ENCODE measurements at regions not wholly inside any gene's neighbourhood (a gene's known extent, or its start where the extent isn't known, plus 50 kb on each side); places are given as distances from the start of the nearest gene placed in this dataset.

GRCh38 chr5:63175850-63176249, 597.2 kb downstream of the LRRC70 start:
- Histone ChIP-seq H3K27me3 (ENCODE audit: control insufficient read depth in 1 of 2, insufficient read depth in 2 of 2, low read length in 1 of 2) (no peaks in the 10 kb centered on the region), H3K4me3 (ENCODE audit: low read length in 2 of 2) (no peak overlapping the region), H3K4me1 (ENCODE audit: control insufficient read depth in 1 of 2, insufficient read depth in 2 of 2, low read length in 2 of 2) (no peaks in the 10 kb centered on the region), H3K27ac (ENCODE audit: low read depth in 1 of 2, low read length in 2 of 2) (no peak overlapping the region), H3K9me3 (ENCODE audit: control insufficient read depth, low read length) (no peaks in the 10 kb centered on the region), H3K36me3 (ENCODE audit: control insufficient read depth in 1 of 2, insufficient read depth in 2 of 2, low read length in 1 of 2) (no peaks in the 10 kb centered on the region)
- ATAC-seq (ENCODE audit: low FRiP score) (no peak), DNase-seq (no peak)
- 80 to 82% methylated on average over 5 of the region's 5 CpGs for WGBS, 2 donors
- intact Hi-C loops (cut with DNase I) = no loop called here

GRCh38 chr5:63170486-63170885, 591.9 kb downstream of the LRRC70 start:
- ATAC-seq (ENCODE audit: low FRiP score) (no peak), DNase-seq (no peak)
- H3K27me3 ChIP-seq (ENCODE audit: control insufficient read depth in 1 of 2, insufficient read depth in 2 of 2, low read length in 1 of 2) = no peaks in the 10 kb centered on the region
- H3K4me3 ChIP-seq (ENCODE audit: low read length in 2 of 2) = no peak overlapping the region
- 62 to 73% methylated on average over 6 of the region's 6 CpGs for WGBS, 2 donors
- no peaks in the 10 kb centered on the region for H3K4me1 ChIP-seq (ENCODE audit: control insufficient read depth in 1 of 2, insufficient read depth in 2 of 2, low read length in 2 of 2)
- no peaks in the 10 kb centered on the region for H3K9me3 ChIP-seq (ENCODE audit: control insufficient read depth, low read length)
- no peak overlapping the region for H3K27ac ChIP-seq (ENCODE audit: low read depth in 1 of 2, low read length in 2 of 2)
- no peaks in the 10 kb centered on the region for H3K36me3 ChIP-seq (ENCODE audit: control insufficient read depth in 1 of 2, insufficient read depth in 2 of 2, low read length in 1 of 2)
- intact Hi-C loops (cut with DNase I) = no loop called here

- WGBS, 2 donors = 76 to 78% methylated on average over 6 of the region's 6 CpGs
- intact Hi-C loops (cut with DNase I) = no loop called here
- Histone ChIP-seq H3K9me3 (ENCODE audit: control insufficient read depth, low read length) (no peaks in the 10 kb centered on the region), H3K36me3 (ENCODE audit: control insufficient read depth in 1 of 2, insufficient read depth in 2 of 2, low read length in 1 of 2) (no peaks in the 10 kb centered on the region), H3K27ac (ENCODE audit: low read depth in 1 of 2, low read length in 2 of 2) (no peak overlapping the region), H3K4me1 (ENCODE audit: control insufficient read depth in 1 of 2, insufficient read depth in 2 of 2, low read length in 2 of 2) (no peaks in the 10 kb centered on the region), H3K4me3 (ENCODE audit: low read length in 2 of 2) (no peak overlapping the region), H3K27me3 (ENCODE audit: control insufficient read depth in 1 of 2, insufficient read depth in 2 of 2, low read length in 1 of 2) (no peaks in the 10 kb centered on the region)
- ATAC-seq (ENCODE audit: low FRiP score) (no peak), DNase-seq (no peak)
Observed at GRCh38 chr5:63164838-63165535, 586.4 kb downstream of the LRRC70 start.

GRCh38 chr5:63164339-63164738, 585.7 kb downstream of the LRRC70 start:
- H3K4me3 ChIP-seq (ENCODE audit: low read length in 2 of 2) = no peak overlapping the region
- no peaks in the 10 kb centered on the region for H3K9me3 ChIP-seq (ENCODE audit: control insufficient read depth, low read length)
- 44 to 88% methylated on average over 2 of the region's 2 CpGs for WGBS, 2 donors
- H3K4me1 ChIP-seq (ENCODE audit: control insufficient read depth in 1 of 2, insufficient read depth in 2 of 2, low read length in 2 of 2) = no peaks in the 10 kb centered on the region
- ATAC-seq (ENCODE audit: low FRiP score) = no peak
- intact Hi-C loops (cut with DNase I) = no loop called here
- H3K27ac ChIP-seq (ENCODE audit: low read depth in 1 of 2, low read length in 2 of 2) = no peak overlapping the region
- no peaks in the 10 kb centered on the region for H3K36me3 ChIP-seq (ENCODE audit: control insufficient read depth in 1 of 2, insufficient read depth in 2 of 2, low read length in 1 of 2)
- no peak for DNase-seq
- no peaks in the 10 kb centered on the region for H3K27me3 ChIP-seq (ENCODE audit: control insufficient read depth in 1 of 2, insufficient read depth in 2 of 2, low read length in 1 of 2)

- Histone ChIP-seq H3K27ac (ENCODE audit: low read depth in 1 of 2, low read length in 2 of 2) (no peak overlapping the region), H3K27me3 (ENCODE audit: control insufficient read depth in 1 of 2, insufficient read depth in 2 of 2, low read length in 1 of 2) (no peaks in the 10 kb centered on the region), H3K4me3 (ENCODE audit: low read length in 2 of 2) (no peak overlapping the region), H3K36me3 (ENCODE audit: control insufficient read depth in 1 of 2, insufficient read depth in 2 of 2, low read length in 1 of 2) (no peaks in the 10 kb centered on the region), H3K9me3 (ENCODE audit: control insufficient read depth, low read length) (no peaks in the 10 kb centered on the region), H3K4me1 (ENCODE audit: control insufficient read depth in 1 of 2, insufficient read depth in 2 of 2, low read length in 2 of 2) (no peaks in the 10 kb centered on the region)
- DNase-seq (no peak), ATAC-seq (ENCODE audit: low FRiP score) (no peak)
- intact Hi-C loops (cut with DNase I) = no loop called here
- 50 to 65% methylated on average over 2 of the region's 2 CpGs for WGBS, 2 donors
Observed at GRCh38 chr5:63155310-63155631, 576.7 kb downstream of the LRRC70 start.

- Histone ChIP-seq H3K4me3 (ENCODE audit: low read length in 2 of 2) (no peak overlapping the region), H3K36me3 (ENCODE audit: control insufficient read depth in 1 of 2, insufficient read depth in 2 of 2, low read length in 1 of 2) (no peaks in the 10 kb centered on the region), H3K27me3 (ENCODE audit: control insufficient read depth in 1 of 2, insufficient read depth in 2 of 2, low read length in 1 of 2) (no peaks in the 10 kb centered on the region), H3K27ac (ENCODE audit: low read depth in 1 of 2, low read length in 2 of 2) (no peak overlapping the region), H3K4me1 (ENCODE audit: control insufficient read depth in 1 of 2, insufficient read depth in 2 of 2, low read length in 2 of 2) (no peaks in the 10 kb centered on the region), H3K9me3 (ENCODE audit: control insufficient read depth, low read length) (no peaks in the 10 kb centered on the region)
- DNase-seq = no peak
- intact Hi-C loops (cut with DNase I) = no loop called here
- 74 to 79% methylated on average over 10 of the region's 10 CpGs for WGBS, 2 donors
- ATAC-seq (ENCODE audit: low FRiP score) = no peak
Observed at GRCh38 chr5:63154476-63155309, 576.1 kb downstream of the LRRC70 start.

GRCh38 chr5:63152871-63153270, 574.3 kb downstream of the LRRC70 start:
- Histone ChIP-seq H3K27ac (ENCODE audit: low read depth in 1 of 2, low read length in 2 of 2) (no peak overlapping the region), H3K36me3 (ENCODE audit: control insufficient read depth in 1 of 2, insufficient read depth in 2 of 2, low read length in 1 of 2) (no peaks in the 10 kb centered on the region), H3K9me3 (ENCODE audit: control insufficient read depth, low read length) (no peaks in the 10 kb centered on the region), H3K27me3 (ENCODE audit: control insufficient read depth in 1 of 2, insufficient read depth in 2 of 2, low read length in 1 of 2) (no peaks in the 10 kb centered on the region), H3K4me3 (ENCODE audit: low read length in 2 of 2) (no peak overlapping the region), H3K4me1 (ENCODE audit: control insufficient read depth in 1 of 2, insufficient read depth in 2 of 2, low read length in 2 of 2) (no peaks in the 10 kb centered on the region)
- DNase-seq (no peak), ATAC-seq (ENCODE audit: low FRiP score) (no peak)
- intact Hi-C loops (cut with DNase I) = no loop called here
- WGBS, 2 donors = 58 to 68% methylated on average over 1 of the region's 1 CpG

- DNase-seq (no peak), ATAC-seq (ENCODE audit: low FRiP score) (peak; percentile 33)
- intact Hi-C loops (cut with DNase I) = no loop called here
- Histone ChIP-seq H3K27ac (ENCODE audit: low read depth in 1 of 2, low read length in 2 of 2) (no peak overlapping the region), H3K27me3 (ENCODE audit: control insufficient read depth in 1 of 2, insufficient read depth in 2 of 2, low read length in 1 of 2) (no peaks in the 10 kb centered on the region), H3K36me3 (ENCODE audit: control insufficient read depth in 1 of 2, insufficient read depth in 2 of 2, low read length in 1 of 2) (no peaks in the 10 kb centered on the region), H3K9me3 (ENCODE audit: control insufficient read depth, low read length) (no peaks in the 10 kb centered on the region), H3K4me3 (ENCODE audit: low read length in 2 of 2) (no peak overlapping the region), H3K4me1 (ENCODE audit: control insufficient read depth in 1 of 2, insufficient read depth in 2 of 2, low read length in 2 of 2) (no peaks in the 10 kb centered on the region)
- WGBS, 2 donors = 50 to 53% methylated on average over 2 of the region's 2 CpGs
Observed at GRCh38 chr5:63145167-63145566, 566.5 kb downstream of the LRRC70 start.

GRCh38 chr5:63141591-63141990, 563.0 kb downstream of the LRRC70 start:
- DNase-seq = no peak
- intact Hi-C loops (cut with DNase I) = no loop called here
- Histone ChIP-seq H3K4me1 (ENCODE audit: control insufficient read depth in 1 of 2, insufficient read depth in 2 of 2, low read length in 2 of 2) (no peaks in the 10 kb centered on the region), H3K27ac (ENCODE audit: low read depth in 1 of 2, low read length in 2 of 2) (no peak overlapping the region), H3K9me3 (ENCODE audit: control insufficient read depth, low read length) (no peaks in the 10 kb centered on the region), H3K36me3 (ENCODE audit: control insufficient read depth in 1 of 2, insufficient read depth in 2 of 2, low read length in 1 of 2) (no peaks in the 10 kb centered on the region), H3K27me3 (ENCODE audit: control insufficient read depth in 1 of 2, insufficient read depth in 2 of 2, low read length in 1 of 2) (no peaks in the 10 kb centered on the region), H3K4me3 (ENCODE audit: low read length in 2 of 2) (no peak overlapping the region)
- no peak for ATAC-seq (ENCODE audit: low FRiP score)

All from aorta (tissue), 5 donors.